SH-SY5Y (cell line): ENCODE measurements at regions not wholly inside any gene's neighbourhood (a gene's known extent, or its start where the extent isn't known, plus 50 kb on each side); places are given as distances from the start of the nearest gene placed in this dataset.

Experiments used
- GATA2 ChIP-seq: IDR thresholded peaks from 2 replicates; pipeline ENCODE4 v1.6.1; 2011; ENCODE audit warnings: mild to moderate bottlenecking, low read depth, low read length
- GATA3 ChIP-seq: IDR thresholded peaks from 2 replicates; pipeline ENCODE4 v1.6.1; 2011; ENCODE audit warnings: low read depth, mild to moderate bottlenecking, low read length, moderate library complexity

GRCh38 chr12:13857750-13858149 lies 123.7 kb downstream of the GRIN2B start:
- TF ChIP-seq GATA2 (no peak), GATA3 (no peak)
